ENCODE measurements at regions not wholly inside any gene's neighbourhood (a gene's known extent, or its start where the extent isn't known, plus 50 kb on each side); places are given as distances from the start of the nearest gene placed in this dataset.

GRCh38 chr6:164854526-164854925, 454.9 kb downstream of the C6orf118 start:
- H3K4me1 ChIP-seq, result no peaks in the 10 kb centered on the region
- H3K4me3 Mint-ChIP-seq (ENCODE audit: unreplicated experiment), result no peak overlapping the region
- no peaks in the 10 kb centered on the region for H3K4me1 Mint-ChIP-seq (ENCODE audit: low read depth, unreplicated experiment)
- no peaks in the 10 kb centered on the region for H3K36me3 Mint-ChIP-seq (ENCODE audit: insufficient read depth, unreplicated experiment)
- POLR2A ChIA-PET, result no interaction called here
- H3K27ac Mint-ChIP-seq (ENCODE audit: unreplicated experiment), result no peak overlapping the region
- H3K9me3 Mint-ChIP-seq (ENCODE audit: unreplicated experiment), result no peaks in the 10 kb centered on the region
- CTCF ChIA-PET, result no interaction called here
- H3K27me3 Mint-ChIP-seq (ENCODE audit: insufficient read depth, unreplicated experiment), result peaks cover 3% of the 10 kb centered on the region
- H3K4me3 ChIP-seq (ENCODE audit: low read depth, low read length), result no peak overlapping the region
- H3K9me3 ChIP-seq, result no peaks in the 10 kb centered on the region
- DNase-seq, result no peak
- H3K36me3 ChIP-seq (ENCODE audit: control insufficient read depth, insufficient read depth, low read length), result no peaks in the 10 kb centered on the region
- BruUV-seq (replicated peaks), result no TSS peak
- H3K27me3 ChIP-seq (replicated peaks; ENCODE audit: control insufficient read depth, insufficient read depth, low read length), result no peaks in the 10 kb centered on the region
- TF ChIP-seq CTCF (IDR thresholded peaks at IDR 0.05; ENCODE audit: insufficient read depth in 1 of 2, low read depth in 1 of 2, low read length in 1 of 2, severe bottlenecking in 1 of 2, unreplicated experiment in 1 of 2), result no peak
- intact Hi-C loops (cut with micrococcal nuclease; ENCODE audit: unreplicated experiment), result no loop called here

- intact Hi-C loops (cut with micrococcal nuclease; ENCODE audit: unreplicated experiment), result no loop called here
- no TSS peak for BruUV-seq (replicated peaks)
- ChIA-PET POLR2A (no interaction called here), CTCF (no interaction called here)
- Mint-ChIP-seq H3K27me3 (ENCODE audit: insufficient read depth, unreplicated experiment) (no peaks in the 10 kb centered on the region), H3K27ac (ENCODE audit: unreplicated experiment) (no peak overlapping the region), H3K36me3 (ENCODE audit: insufficient read depth, unreplicated experiment) (no peaks in the 10 kb centered on the region), H3K4me3 (ENCODE audit: unreplicated experiment) (no peak overlapping the region), H3K4me1 (ENCODE audit: low read depth, unreplicated experiment) (no peaks in the 10 kb centered on the region), H3K9me3 (ENCODE audit: unreplicated experiment) (no peaks in the 10 kb centered on the region)
- TF ChIP-seq CTCF (IDR thresholded peaks at IDR 0.05; ENCODE audit: insufficient read depth in 1 of 2, low read depth in 1 of 2, low read length in 1 of 2, severe bottlenecking in 1 of 2, unreplicated experiment in 1 of 2), result no peak
- Histone ChIP-seq H3K4me1 (no peaks in the 10 kb centered on the region), H3K9me3 (no peaks in the 10 kb centered on the region), H3K4me3 (ENCODE audit: low read depth, low read length) (no peak overlapping the region), H3K36me3 (ENCODE audit: control insufficient read depth, insufficient read depth, low read length) (no peaks in the 10 kb centered on the region), H3K27me3 (replicated peaks; ENCODE audit: control insufficient read depth, insufficient read depth, low read length) (no peaks in the 10 kb centered on the region)
- no peak for DNase-seq
These were observed 463.6 kb downstream of the C6orf118 start for GRCh38 chr6:164845773-164846172.

- Histone ChIP-seq H3K4me3 (ENCODE audit: low read depth, low read length) (no peak overlapping the region), H3K27me3 (replicated peaks; ENCODE audit: control insufficient read depth, insufficient read depth, low read length) (no peaks in the 10 kb centered on the region), H3K9me3 (no peaks in the 10 kb centered on the region), H3K36me3 (ENCODE audit: control insufficient read depth, insufficient read depth, low read length) (no peaks in the 10 kb centered on the region), H3K4me1 (no peaks in the 10 kb centered on the region)
- TF ChIP-seq CTCF (IDR thresholded peaks at IDR 0.05; ENCODE audit: insufficient read depth in 1 of 2, low read depth in 1 of 2, low read length in 1 of 2, severe bottlenecking in 1 of 2, unreplicated experiment in 1 of 2), result no peak
- Mint-ChIP-seq H3K4me1 (ENCODE audit: low read depth, unreplicated experiment) (no peaks in the 10 kb centered on the region), H3K36me3 (ENCODE audit: insufficient read depth, unreplicated experiment) (no peaks in the 10 kb centered on the region), H3K27ac (ENCODE audit: unreplicated experiment) (no peak overlapping the region), H3K4me3 (ENCODE audit: unreplicated experiment) (no peak overlapping the region), H3K9me3 (ENCODE audit: unreplicated experiment) (no peaks in the 10 kb centered on the region), H3K27me3 (ENCODE audit: insufficient read depth, unreplicated experiment) (peaks cover under 1% of the 10 kb centered on the region)
- DNase-seq, result no peak
- BruUV-seq (replicated peaks), result no TSS peak
- ChIA-PET POLR2A (no interaction called here), CTCF (interaction anchor here (0.7 kb wide), 1 partner anchor 16 kb away, joined by 4 read pairs; no protein-coding TSS in a partner anchor)
- intact Hi-C loops (cut with micrococcal nuclease; ENCODE audit: unreplicated experiment), result no loop called here
These were observed 467.3 kb downstream of the C6orf118 start for GRCh38 chr6:164842085-164842484.

All from Caco-2 (cell line).